NCI-H2196 treated with DMSO at 0.1 percent for 48 hours (cell line): ENCODE measurements at regions not wholly inside any gene's neighbourhood (a gene's known extent, or its start where the extent isn't known, plus 50 kb on each side); places are given as distances from the start of the nearest gene placed in this dataset.
"Not testable (repeated sequence)": the region's sequence is repeated elsewhere in the genome, so short reads cannot be mapped to it uniquely, and the experiment has no call there.

Experiments used
- DNase-seq: peaks from one replicate; lab custom pipeline; 2025; ENCODE audit not compliant: unreplicated experiment; lab: John Stamatoyannopoulos, UW

GRCh38 chr9:26247861-26248260, 569.6 kb upstream of the TUSC1 start:
- no peak for DNase-seq

GRCh38 chr9:26244661-26245451, 566.6 kb upstream of the TUSC1 start:
- DNase-seq: no peak

- no peak for DNase-seq
Measured at GRCh38 chr9:26243726-26244125, 565.5 kb upstream of the TUSC1 start.

- DNase-seq: no peak
Measured at GRCh38 chr9:26243029-26243697, 564.9 kb upstream of the TUSC1 start.

GRCh38 chr9:26240020-26240419, 561.8 kb upstream of the TUSC1 start:
- DNase-seq: no peak

- DNase-seq: no peak
Measured at GRCh38 chr9:26237256-26237655, 559.0 kb upstream of the TUSC1 start.

GRCh38 chr9:26234865-26235264, 556.6 kb upstream of the TUSC1 start:
- DNase-seq: no peak

GRCh38 chr9:26231391-26231790, 553.1 kb upstream of the TUSC1 start:
- DNase-seq: no peak

GRCh38 chr9:26229324-26230054, 551.2 kb upstream of the TUSC1 start:
- DNase-seq: no peak

GRCh38 chr9:26228273-26228672, 550.0 kb upstream of the TUSC1 start:
- DNase-seq: no peak

- no peak for DNase-seq
Measured at GRCh38 chr9:26221290-26221689, 543.0 kb upstream of the TUSC1 start.

- DNase-seq: no peak
Measured at GRCh38 chr9:26220367-26220766, 542.1 kb upstream of the TUSC1 start.

GRCh38 chr9:26219961-26220360, 541.7 kb upstream of the TUSC1 start:
- no peak for DNase-seq

GRCh38 chr9:26216702-26217101, 538.5 kb upstream of the TUSC1 start:
- DNase-seq: no peak

GRCh38 chr9:26214713-26215444, 536.6 kb upstream of the TUSC1 start:
- DNase-seq: not testable (repeated sequence)

- no peak for DNase-seq
Measured at GRCh38 chr9:26210338-26210851, 532.2 kb upstream of the TUSC1 start.

GRCh38 chr9:26205261-26205660, 527.0 kb upstream of the TUSC1 start:
- DNase-seq: no peak

GRCh38 chr9:26193237-26193636, 515.0 kb upstream of the TUSC1 start:
- DNase-seq: no peak

- DNase-seq: no peak
Measured at GRCh38 chr9:26191711-26192110, 513.5 kb upstream of the TUSC1 start.

GRCh38 chr9:26181836-26182235, 503.6 kb upstream of the TUSC1 start:
- no peak for DNase-seq

- DNase-seq: no peak
Measured at GRCh38 chr9:26176628-26177027, 498.4 kb upstream of the TUSC1 start.
